ENCODE measurements at regions not wholly inside any gene's neighbourhood (a gene's known extent, or its start where the extent isn't known, plus 50 kb on each side); places are given as distances from the start of the nearest gene placed in this dataset.
"Not testable (repeated sequence)": the region's sequence is repeated elsewhere in the genome, so short reads cannot be mapped to it uniquely, and the experiment has no call there.

GRCh38 chr16:21525956-21526922 is 73.1 kb upstream of the METTL9 start:
- TF ChIP-seq POLR2A (IDR thresholded peaks at IDR 0.05; ENCODE audit: low read depth, low read length); NRF1 (conservative IDR thresholded peaks at IDR 0.05; ENCODE audit: low read depth, low read length); RFX5 (IDR thresholded peaks at IDR 0.05; ENCODE audit: low read depth, low read length); CTCF (IDR thresholded peaks at IDR 0.05 in 2 of 3, conservative IDR thresholded peaks at IDR 0.05 in 1 of 3; ENCODE audit: control insufficient read depth in 2 of 3, extremely low read depth in 1 of 3, insufficient read depth in 1 of 3, low read depth in 3 of 3, low read length in 3 of 3); ZZZ3 (IDR thresholded peaks at IDR 0.05; ENCODE audit: control insufficient read depth, insufficient read length, low read depth); GATAD2B (conservative IDR thresholded peaks at IDR 0.05; ENCODE audit: low read depth); EP300 (IDR thresholded peaks at IDR 0.05; ENCODE audit: borderline replicate concordance in 1 of 2, control insufficient read depth in 1 of 2, low read depth in 2 of 2, low read length in 2 of 2); HDAC6 (IDR thresholded peaks at IDR 0.05; ENCODE audit: unreplicated experiment); USF1 (IDR thresholded peaks at IDR 0.05; ENCODE audit: borderline replicate concordance, extremely low read length, insufficient read depth, low read depth, low read length); ZBTB4 (CRISPR knock-in tag; IDR thresholded peaks at IDR 0.05); PBX3 (IDR thresholded peaks at IDR 0.05; ENCODE audit: insufficient replicate concordance, low read depth, low read length); NFYB (IDR thresholded peaks at IDR 0.05; ENCODE audit: insufficient read depth, low read depth, low read length): not testable (repeated sequence)
- peak; percentile 6; the same call in 1 of the 2 replicates for TF ChIP-seq RAD21 (IDR thresholded peaks at IDR 0.05; ENCODE audit: insufficient read depth, low read depth, low read length)

Data from GM12878 (cell line).